ENCODE measurements at regions not wholly inside any gene's neighbourhood (a gene's known extent, or its start where the extent isn't known, plus 50 kb on each side); places are given as distances from the start of the nearest gene placed in this dataset.

- no peak for ATAC-seq (ENCODE audit: low read depth)
- no peaks in the 10 kb centered on the region for H3K36me3 ChIP-seq (ENCODE audit: low read depth)
- H3K4me3 ChIP-seq (ENCODE audit: severe bottlenecking): no peak overlapping the region
- H3K9me3 ChIP-seq (ENCODE audit: severe bottlenecking): no peaks in the 10 kb centered on the region
- no peaks in the 10 kb centered on the region for H3K4me1 ChIP-seq (ENCODE audit: insufficient read depth, poor library complexity, severe bottlenecking)
- no peak for TF ChIP-seq CTCF (IDR thresholded peaks at IDR 0.05; ENCODE audit: poor library complexity, severe bottlenecking)
- no peak overlapping the region for H3K27ac ChIP-seq (ENCODE audit: poor library complexity, severe bottlenecking)
- DNase-seq (ENCODE audit: low spot score): no peak
- peaks cover 23% of the 10 kb centered on the region for H3K27me3 ChIP-seq (ENCODE audit: insufficient read depth, poor library complexity, severe bottlenecking)
Measured at GRCh38 chr5:174300941-174301761, 255.6 kb downstream of the NSG2 start.

- no peaks in the 10 kb centered on the region for H3K36me3 ChIP-seq (ENCODE audit: low read depth)
- TF ChIP-seq CTCF (IDR thresholded peaks at IDR 0.05; ENCODE audit: poor library complexity, severe bottlenecking): no peak
- ATAC-seq (ENCODE audit: low read depth): no peak
Measured at GRCh38 chr5:174301848-174302625, 256.5 kb downstream of the NSG2 start.

GRCh38 chr5:174303035-174303434, 257.5 kb downstream of the NSG2 start:
- Histone ChIP-seq H3K9me3 (ENCODE audit: severe bottlenecking) (no peaks in the 10 kb centered on the region), H3K4me3 (ENCODE audit: severe bottlenecking) (no peak overlapping the region), H3K27ac (ENCODE audit: poor library complexity, severe bottlenecking) (no peak overlapping the region), H3K36me3 (ENCODE audit: low read depth) (no peaks in the 10 kb centered on the region), H3K4me1 (ENCODE audit: insufficient read depth, poor library complexity, severe bottlenecking) (no peaks in the 10 kb centered on the region), H3K27me3 (ENCODE audit: insufficient read depth, poor library complexity, severe bottlenecking) (peaks cover 24% of the 10 kb centered on the region)
- no peak for DNase-seq (ENCODE audit: low spot score)
- no peak for TF ChIP-seq CTCF (IDR thresholded peaks at IDR 0.05; ENCODE audit: poor library complexity, severe bottlenecking)
- ATAC-seq (ENCODE audit: low read depth): no peak

More at GRCh38 chr5:174301848-174302625, 256.5 kb downstream of the NSG2 start:
- no peaks in the 10 kb centered on the region for H3K4me1 ChIP-seq (ENCODE audit: insufficient read depth, poor library complexity, severe bottlenecking)
- H3K27ac ChIP-seq (ENCODE audit: poor library complexity, severe bottlenecking): no peak overlapping the region
- H3K4me3 ChIP-seq (ENCODE audit: severe bottlenecking): no peak overlapping the region
- H3K9me3 ChIP-seq (ENCODE audit: severe bottlenecking): no peaks in the 10 kb centered on the region
- H3K27me3 ChIP-seq (ENCODE audit: insufficient read depth, poor library complexity, severe bottlenecking): peaks cover 28% of the 10 kb centered on the region
- DNase-seq (ENCODE audit: low spot score): no peak

- no peak for ATAC-seq (ENCODE audit: low read depth)
- Histone ChIP-seq H3K36me3 (ENCODE audit: low read depth) (no peaks in the 10 kb centered on the region), H3K27me3 (ENCODE audit: insufficient read depth, poor library complexity, severe bottlenecking) (peaks cover 24% of the 10 kb centered on the region), H3K27ac (ENCODE audit: poor library complexity, severe bottlenecking) (no peak overlapping the region), H3K4me3 (ENCODE audit: severe bottlenecking) (no peak overlapping the region), H3K9me3 (ENCODE audit: severe bottlenecking) (no peaks in the 10 kb centered on the region), H3K4me1 (ENCODE audit: insufficient read depth, poor library complexity, severe bottlenecking) (no peaks in the 10 kb centered on the region)
- no peak for DNase-seq (ENCODE audit: low spot score)
- TF ChIP-seq CTCF (IDR thresholded peaks at IDR 0.05; ENCODE audit: poor library complexity, severe bottlenecking): no peak
Measured at GRCh38 chr5:174303437-174304045, 258.0 kb downstream of the NSG2 start.

Data from RWPE2 (cell line).